Memory B cell (primary cell): ENCODE measurements at regions not wholly inside any gene's neighbourhood (a gene's known extent, or its start where the extent isn't known, plus 50 kb on each side); places are given as distances from the start of the nearest gene placed in this dataset.

Experiments used
- ATAC-seq: fragments of 150-1000 bp; cut with Tn5 transposase; 2 replicates; pipeline ENCODE4 v1.10.0; 2021; ENCODE audit warnings: low read depth, mild to moderate bottlenecking, moderate library complexity
- DNase-seq, 2 donors: peaks; one replicate each; pipeline ENCODE4 v3.0.0; 2022; ENCODE audit warnings: low spot score in 2 of 2
- H3K27ac Mint-ChIP-seq: one replicate; pipeline ENCODE4 v1.8.0; 2022; ENCODE audit warnings: mild to moderate bottlenecking, moderate library complexity, mixed read lengths
- H3K27me3 Mint-ChIP-seq: one replicate; pipeline ENCODE4 v1.8.0; 2022; ENCODE audit warnings: mixed read lengths
- H3K36me3 Mint-ChIP-seq: one replicate; pipeline ENCODE4 v1.8.0; 2022; ENCODE audit warnings: mild to moderate bottlenecking, mixed read lengths
- H3K4me1 Mint-ChIP-seq: one replicate; pipeline ENCODE4 v1.8.0; 2022; ENCODE audit warnings: mixed read lengths
- H3K4me3 Mint-ChIP-seq: one replicate; pipeline ENCODE4 v1.8.0; 2022; ENCODE audit warnings: mild to moderate bottlenecking, moderate library complexity, mixed read lengths
- H3K9me3 Mint-ChIP-seq: one replicate; pipeline ENCODE4 v1.8.0; 2022; ENCODE audit warnings: mixed read lengths

DNA sequence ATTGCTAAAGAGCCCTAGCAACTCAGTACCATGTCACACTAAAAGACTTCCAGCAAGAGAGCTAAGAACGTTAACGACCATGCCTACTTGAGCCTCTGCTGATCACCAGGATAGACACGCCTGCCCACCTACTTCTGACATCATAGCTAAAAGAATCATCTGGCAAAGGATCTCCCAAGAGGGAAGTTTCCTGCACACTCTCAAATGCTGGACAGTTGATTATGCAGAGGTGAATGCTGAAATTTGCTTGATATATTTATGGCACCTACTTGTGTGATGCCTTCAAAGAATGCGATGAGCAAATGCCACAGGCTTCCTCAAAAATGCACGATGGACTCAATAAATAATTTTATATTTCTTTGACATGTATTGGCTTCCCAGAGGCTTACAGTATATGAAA lies 113.6 kb downstream of the GALC start:
- DNase-seq: no peak
- Mint-ChIP-seq H3K27ac (no peak overlapping the region), H3K36me3 (no peaks in the 10 kb centered on the region), H3K27me3 (peaks cover 6% of the 10 kb centered on the region), H3K9me3 (peaks cover 3% of the 10 kb centered on the region), H3K4me3 (no peak overlapping the region), H3K4me1 (no peaks in the 10 kb centered on the region)
- ATAC-seq: no peak

GRCh38 chr14:87878959-87879358 lies 114.0 kb downstream of the GALC start:
- DNase-seq (no peak), ATAC-seq (no peak)
- no peak overlapping the region for H3K4me3 Mint-ChIP-seq
- H3K9me3 Mint-ChIP-seq: peaks cover 3% of the 10 kb centered on the region
- H3K27me3 Mint-ChIP-seq: peaks cover 6% of the 10 kb centered on the region
- H3K4me1 Mint-ChIP-seq: no peaks in the 10 kb centered on the region
- H3K27ac Mint-ChIP-seq: no peak overlapping the region
- no peaks in the 10 kb centered on the region for H3K36me3 Mint-ChIP-seq

- ATAC-seq (no peak), DNase-seq (no peak)
- Mint-ChIP-seq H3K27ac (no peak overlapping the region), H3K4me1 (no peaks in the 10 kb centered on the region), H3K36me3 (no peaks in the 10 kb centered on the region), H3K27me3 (peaks cover 6% of the 10 kb centered on the region), H3K9me3 (peaks cover 1% of the 10 kb centered on the region), H3K4me3 (no peak overlapping the region)
These were observed 115.1 kb downstream of the GALC start for GRCh38 chr14:87877877-87878276.

GRCh38 chr14:87874676-87875075 lies 118.3 kb downstream of the GALC start:
- DNase-seq (no peak), ATAC-seq (no peak)
- Mint-ChIP-seq H3K27me3 (no peaks in the 10 kb centered on the region), H3K4me3 (no peak overlapping the region), H3K27ac (no peak overlapping the region), H3K4me1 (no peaks in the 10 kb centered on the region), H3K36me3 (no peaks in the 10 kb centered on the region), H3K9me3 (peaks cover 1% of the 10 kb centered on the region)

- Mint-ChIP-seq H3K4me1 (no peaks in the 10 kb centered on the region), H3K27ac (no peak overlapping the region), H3K36me3 (no peaks in the 10 kb centered on the region), H3K27me3 (no peaks in the 10 kb centered on the region), H3K9me3 (peaks cover 1% of the 10 kb centered on the region), H3K4me3 (no peak overlapping the region)
- ATAC-seq: no peak
- DNase-seq: no peak
These were observed 119.2 kb downstream of the GALC start for GRCh38 chr14:87873741-87874140.

DNA sequence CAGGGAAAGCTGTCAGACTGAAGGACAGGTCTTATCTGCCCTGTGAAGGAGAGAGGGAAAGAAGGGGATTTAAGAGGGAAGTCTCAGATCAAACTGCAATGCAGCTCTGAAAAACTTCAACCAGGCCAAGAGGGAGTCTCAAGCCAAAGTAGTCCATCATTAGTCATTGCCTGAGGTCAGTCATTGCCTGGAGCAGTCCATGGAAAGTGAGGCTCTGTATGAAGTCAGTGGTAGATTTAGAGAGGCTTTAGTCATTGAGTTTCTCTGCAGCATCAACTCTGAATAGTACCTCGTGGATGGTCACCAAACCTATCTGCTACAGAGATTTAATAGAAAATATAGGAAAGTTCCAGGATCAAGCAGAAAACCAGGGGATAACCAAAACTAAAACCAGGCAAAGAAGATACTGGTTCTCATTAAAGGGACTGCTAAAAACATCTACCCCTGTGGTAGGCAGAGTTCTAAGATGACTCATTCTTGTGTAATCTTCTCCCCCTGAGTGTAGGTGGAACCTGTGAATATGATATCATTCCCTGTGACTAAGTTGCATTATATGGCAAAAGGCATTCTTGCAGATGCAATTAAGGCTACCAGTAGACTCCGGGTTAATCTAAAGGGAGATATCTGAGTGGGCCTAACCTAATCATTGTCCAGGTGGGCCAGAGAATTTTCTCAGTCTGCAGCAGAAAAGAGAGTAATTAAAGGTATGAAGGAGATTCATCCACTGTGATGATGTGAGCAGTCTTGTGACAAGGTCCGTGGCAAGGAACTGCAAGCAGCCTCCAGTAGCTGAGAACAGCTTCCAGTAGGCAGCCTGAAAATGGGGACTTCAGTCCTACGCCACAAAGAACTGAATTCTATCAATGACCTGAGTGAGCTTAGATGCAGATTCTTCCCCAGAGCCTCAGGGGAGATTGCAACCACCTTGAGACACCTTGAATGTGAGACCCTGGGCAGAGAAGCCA lies 123.1 kb downstream of the GALC start:
- Mint-ChIP-seq H3K9me3 (peaks cover 1% of the 10 kb centered on the region), H3K4me3 (no peak overlapping the region), H3K27ac (no peak overlapping the region), H3K4me1 (no peaks in the 10 kb centered on the region), H3K36me3 (no peaks in the 10 kb centered on the region), H3K27me3 (peaks cover 2% of the 10 kb centered on the region)
- no peak for DNase-seq
- ATAC-seq: no peak

GRCh38 chr14:87868920-87869319 lies 124.1 kb downstream of the GALC start:
- no peaks in the 10 kb centered on the region for H3K4me1 Mint-ChIP-seq
- no peaks in the 10 kb centered on the region for H3K36me3 Mint-ChIP-seq
- peaks cover 1% of the 10 kb centered on the region for H3K9me3 Mint-ChIP-seq
- no peak overlapping the region for H3K4me3 Mint-ChIP-seq
- DNase-seq (no peak), ATAC-seq (no peak)
- no peak overlapping the region for H3K27ac Mint-ChIP-seq
- H3K27me3 Mint-ChIP-seq: peaks cover 2% of the 10 kb centered on the region

DNA sequence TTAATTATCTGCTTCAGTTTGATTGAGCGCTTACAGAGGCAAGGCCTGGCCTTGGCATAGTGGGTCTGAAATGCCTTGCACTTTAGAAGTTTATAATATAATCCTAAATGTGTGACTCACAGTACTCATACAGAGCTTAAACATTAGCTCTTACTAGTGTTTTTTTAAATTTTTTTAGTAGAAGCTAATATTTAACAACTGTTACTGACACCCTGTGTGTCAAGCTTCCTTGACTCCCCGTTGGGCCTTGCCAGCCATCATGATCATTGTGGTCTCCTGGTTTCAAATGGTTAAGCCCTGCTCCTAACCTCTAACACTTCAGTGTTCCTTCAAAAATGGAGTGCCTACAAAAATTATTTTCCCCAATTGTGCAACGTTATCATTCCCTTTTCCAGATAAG lies 126.9 kb downstream of the GALC start:
- ATAC-seq: no peak
- Mint-ChIP-seq H3K9me3 (no peaks in the 10 kb centered on the region), H3K4me3 (no peak overlapping the region)

DNA sequence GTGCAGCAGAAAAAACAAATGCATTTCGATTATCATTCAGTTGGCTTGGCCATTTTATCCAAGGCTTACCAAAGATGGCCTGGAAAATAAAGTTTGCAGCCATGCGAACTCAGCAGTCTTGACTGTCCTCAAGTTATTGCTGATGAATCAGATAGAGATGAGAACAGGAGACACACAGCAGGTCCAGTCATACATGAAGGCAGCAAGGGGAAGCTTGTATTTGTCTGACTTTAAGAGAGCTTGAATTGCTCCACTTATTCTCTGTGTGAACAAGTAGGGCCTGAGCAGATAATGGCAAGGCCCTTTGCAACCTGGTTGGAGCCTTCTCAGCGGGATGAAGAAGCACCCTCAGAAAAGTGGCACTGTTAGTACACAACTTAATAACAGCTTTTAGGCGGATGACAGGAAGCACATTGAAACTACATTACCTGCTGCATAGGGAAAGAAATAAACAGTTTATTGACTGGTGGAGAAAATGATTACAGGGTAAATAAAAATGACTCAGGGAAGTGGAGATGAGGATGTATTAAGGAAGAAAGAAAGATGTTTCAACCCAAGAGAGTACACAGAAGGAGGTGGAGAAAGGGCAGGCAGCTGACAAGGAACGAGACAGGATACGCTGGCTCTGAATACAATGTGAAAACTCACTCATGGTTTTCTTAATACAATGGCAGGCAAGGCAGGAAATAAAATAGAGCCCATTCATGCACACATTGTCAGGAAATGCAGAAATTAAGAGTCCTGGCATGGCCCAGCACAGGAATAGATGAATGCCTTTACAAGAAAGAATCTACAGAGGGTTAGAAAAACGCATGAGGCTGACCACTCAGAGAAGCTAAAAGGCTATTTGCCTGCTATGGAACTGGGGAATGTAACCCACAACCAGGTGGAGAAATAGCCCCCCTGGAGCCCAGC lies 128.4 kb downstream of the GALC start:
- H3K27ac Mint-ChIP-seq: no peak overlapping the region
- H3K36me3 Mint-ChIP-seq: no peaks in the 10 kb centered on the region
- no peaks in the 10 kb centered on the region for H3K4me1 Mint-ChIP-seq
- DNase-seq (no peak), ATAC-seq (no peak)
- H3K9me3 Mint-ChIP-seq: no peaks in the 10 kb centered on the region
- no peak overlapping the region for H3K4me3 Mint-ChIP-seq
- H3K27me3 Mint-ChIP-seq: peaks cover 4% of the 10 kb centered on the region

More for the DNA sequence above, 126.9 kb downstream of the GALC start:
- no peak for DNase-seq
- Mint-ChIP-seq H3K27me3 (peaks cover 4% of the 10 kb centered on the region), H3K27ac (no peak overlapping the region), H3K4me1 (no peaks in the 10 kb centered on the region), H3K36me3 (no peaks in the 10 kb centered on the region)

DNA sequence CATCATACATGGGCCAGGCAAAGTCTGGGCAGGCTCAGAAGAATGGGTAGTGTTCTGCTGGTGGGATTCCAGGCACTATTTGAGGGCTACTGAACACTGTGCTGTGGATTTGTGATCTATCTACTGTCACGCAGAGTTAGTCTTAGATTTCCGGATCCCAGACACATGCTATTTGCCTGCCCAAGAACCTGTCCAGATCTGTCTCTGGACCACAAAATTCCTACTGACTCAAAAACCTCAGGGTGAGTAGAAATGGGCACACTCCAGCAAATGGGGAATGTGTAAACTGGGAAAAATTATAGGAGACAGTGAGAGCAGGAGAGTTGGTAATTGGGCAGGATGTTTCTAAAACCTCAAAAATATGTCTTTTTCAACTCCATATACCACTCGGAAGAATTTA lies 129.9 kb downstream of the GALC start:
- H3K27ac Mint-ChIP-seq: no peak overlapping the region
- H3K4me1 Mint-ChIP-seq: no peaks in the 10 kb centered on the region
- H3K27me3 Mint-ChIP-seq: peaks cover 2% of the 10 kb centered on the region
- no peak for DNase-seq
- ATAC-seq: no peak
- no peaks in the 10 kb centered on the region for H3K36me3 Mint-ChIP-seq
- no peaks in the 10 kb centered on the region for H3K9me3 Mint-ChIP-seq
- no peak overlapping the region for H3K4me3 Mint-ChIP-seq

DNA sequence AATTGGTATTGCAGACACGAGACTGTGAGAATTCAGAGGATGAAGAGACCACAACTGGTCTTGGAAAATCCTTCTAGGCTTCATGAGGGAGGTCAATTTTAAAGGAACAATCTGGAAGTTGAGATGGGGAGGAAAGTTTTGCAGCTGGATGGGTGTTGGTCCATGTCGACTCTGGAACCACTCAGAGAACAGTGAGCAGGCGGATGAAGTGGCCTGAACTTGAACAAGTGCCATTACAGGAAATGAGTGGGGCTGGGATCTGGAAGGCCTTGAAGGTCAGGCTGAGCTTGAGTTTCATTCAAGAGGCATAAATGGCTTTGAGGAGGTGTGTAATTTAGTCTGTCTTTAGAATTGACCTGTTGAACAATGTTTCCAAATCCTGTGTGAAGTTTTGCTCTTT lies 140.9 kb downstream of the GALC start:
- H3K27ac Mint-ChIP-seq: no peak overlapping the region
- no peak overlapping the region for H3K4me3 Mint-ChIP-seq
- ATAC-seq (no peak), DNase-seq (no peak)
- H3K4me1 Mint-ChIP-seq: no peaks in the 10 kb centered on the region
- peaks cover 5% of the 10 kb centered on the region for H3K9me3 Mint-ChIP-seq
- no peaks in the 10 kb centered on the region for H3K36me3 Mint-ChIP-seq
- peaks cover 4% of the 10 kb centered on the region for H3K27me3 Mint-ChIP-seq

DNA sequence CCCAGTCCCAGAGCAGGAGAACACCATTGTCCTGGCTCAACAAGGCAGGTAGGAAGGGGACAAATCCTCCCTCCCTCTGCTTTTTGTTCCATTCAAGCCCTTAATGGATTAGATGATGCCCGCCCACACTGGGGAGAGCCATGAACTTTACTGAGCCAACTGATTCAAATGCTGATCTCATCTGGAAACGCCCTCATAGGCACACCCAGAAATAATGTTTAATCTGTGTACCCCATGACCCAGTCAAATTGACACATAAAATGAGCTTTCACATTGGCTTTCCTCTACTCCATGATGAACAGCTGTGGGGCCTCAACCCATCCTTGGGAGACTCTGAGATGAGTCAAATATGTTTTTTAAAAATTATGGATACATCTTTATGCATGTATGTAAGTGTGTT lies 141.8 kb downstream of the GALC start:
- Mint-ChIP-seq H3K36me3 (no peaks in the 10 kb centered on the region), H3K27me3 (peaks cover 4% of the 10 kb centered on the region), H3K4me3 (no peak overlapping the region), H3K27ac (no peak overlapping the region), H3K9me3 (peaks cover 5% of the 10 kb centered on the region), H3K4me1 (no peaks in the 10 kb centered on the region)
- DNase-seq (no peak), ATAC-seq (no peak)

DNA sequence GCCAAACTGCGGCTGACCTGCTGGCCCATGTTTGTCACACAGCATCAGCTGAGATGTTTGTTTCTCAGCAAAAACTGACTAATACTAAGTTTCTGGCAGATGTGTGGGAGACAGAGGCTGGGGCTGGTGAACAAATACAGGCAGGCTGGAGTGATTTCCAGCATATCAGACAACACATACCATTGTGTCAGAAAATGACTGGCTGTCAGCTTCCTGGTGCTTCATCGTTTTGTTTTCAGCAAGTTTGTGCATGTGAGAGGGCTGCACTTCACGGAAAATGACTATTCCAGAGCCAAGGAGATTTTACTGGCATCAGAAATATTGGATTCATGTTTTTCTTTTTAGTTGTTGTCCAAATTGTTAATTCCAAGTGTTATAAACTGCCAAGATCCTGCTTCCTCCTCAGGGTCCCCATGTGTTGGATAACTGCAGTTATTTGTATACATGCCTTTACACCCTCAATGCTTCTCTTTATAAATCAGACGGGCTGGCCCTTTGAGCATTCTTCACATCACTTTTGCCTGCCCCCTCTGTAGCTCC lies 145.7 kb downstream of the GALC start:
- H3K9me3 Mint-ChIP-seq: peaks cover 4% of the 10 kb centered on the region
- ATAC-seq: no peak
- H3K36me3 Mint-ChIP-seq: no peaks in the 10 kb centered on the region
- H3K27me3 Mint-ChIP-seq: peaks cover 6% of the 10 kb centered on the region
- H3K4me1 Mint-ChIP-seq: no peaks in the 10 kb centered on the region
- H3K27ac Mint-ChIP-seq: no peak overlapping the region
- no peak for DNase-seq
- H3K4me3 Mint-ChIP-seq: no peak overlapping the region

GRCh38 chr14:87840906-87841305 lies 152.1 kb downstream of the GALC start:
- no peaks in the 10 kb centered on the region for H3K36me3 Mint-ChIP-seq
- no peaks in the 10 kb centered on the region for H3K4me1 Mint-ChIP-seq
- no peak overlapping the region for H3K27ac Mint-ChIP-seq
- no peak for ATAC-seq
- H3K27me3 Mint-ChIP-seq: peaks cover 3% of the 10 kb centered on the region
- DNase-seq: no peak
- no peak overlapping the region for H3K4me3 Mint-ChIP-seq
- peaks cover 7% of the 10 kb centered on the region for H3K9me3 Mint-ChIP-seq
